Motor neuron (in vitro differentiated cells): ENCODE measurements at regions not wholly inside any gene's neighbourhood (a gene's known extent, or its start where the extent isn't known, plus 50 kb on each side); places are given as distances from the start of the nearest gene placed in this dataset.

Experiments
- ATAC-seq, 8 experiments: fragments of 200-7000 bp; cut with Tn5 transposase; replicated peaks in 6 of 8; 2 replicates each; pipeline ENCODE4 v1.8.0; 2021; ENCODE audit warnings: mild to moderate bottlenecking in 8 of 8, moderate library complexity in 8 of 8
- H3K27ac ChIP-seq, 2 donors: fragments of 250-450 bp; sonication (Bioruptor Pico); 2 replicates each; pipeline ENCODE4 v1.9.0; 2021; ENCODE audit warnings: antibody characterized with exemption in 2 of 2, mild to moderate bottlenecking in 2 of 2, moderate library complexity in 1 of 2
- H3K4me1 ChIP-seq, 2 donors: fragments of 250-450 bp; sonication (Bioruptor Pico); replicated peaks in 1 of 2; 2 replicates each; pipeline ENCODE4 v1.6.1; 2021; ENCODE audit warnings: antibody characterized with exemption in 2 of 2, mild to moderate bottlenecking in 2 of 2, moderate library complexity in 1 of 2
- H3K4me3 ChIP-seq, 5 donors: fragments of 250-450 bp; sonication (Bioruptor Pico); 2 replicates each; pipeline ENCODE4 v1.9.0; 2021; ENCODE audit warnings: antibody characterized with exemption in 5 of 5, mild to moderate bottlenecking in 5 of 5, moderate library complexity in 4 of 5
- WGBS, 10 experiments: fragments of 450-650 bp; shearing (Covaris generic); methylation state at CpG; one replicate each; pipeline ENCODE4 v1.0.0; 2022; 5-methylcytosine and 5-hydroxymethylcytosine counted together
- in situ Hi-C, 9 experiments: fragments of 400-800 bp; cut with MboI; loops; one replicate each; pipeline ENCODE4 v1.15.0; 2021; ENCODE audit warnings: low sequenced_read_pairs in 9 of 9, low pct_unique_long_range_greater_than_20kb in 2 of 9; ENCODE audit not compliant: unreplicated experiment in 9 of 9

- WGBS, 10 experiments: 0 to 100% (median 62%) methylated on average over 1 to 4 of the region's 5 CpGs; no CpG with 5 or more reads in 2 of the 10 experiments
- ATAC-seq: no peak
- Histone ChIP-seq H3K27ac (no peak overlapping the region), H3K4me1 (no peaks in the 10 kb centered on the region), H3K4me3 (no peak overlapping the region)
- in situ Hi-C loops: no loop called here
Observed at GRCh38 chr4:115927382-115927781, 814.0 kb upstream of the NDST4 start.

- WGBS, 10 experiments: 0 to 83% (median 38%) methylated on average over 1 of the region's 1 CpG; no CpG with 5 or more reads in 6 of the 10 experiments
- no peaks in the 10 kb centered on the region for H3K4me1 ChIP-seq
- H3K4me3 ChIP-seq: no peak overlapping the region
- no peak for ATAC-seq
- in situ Hi-C loops: no loop called here
- no peak overlapping the region for H3K27ac ChIP-seq
Observed at GRCh38 chr4:115923152-115923551, 809.7 kb upstream of the NDST4 start.

GRCh38 chr4:115920637-115921036 is 807.2 kb upstream of the NDST4 start:
- H3K4me3 ChIP-seq: no peak overlapping the region
- H3K27ac ChIP-seq: no peak overlapping the region
- H3K4me1 ChIP-seq: no peaks in the 10 kb centered on the region
- WGBS, 10 experiments: 8 to 94% (median 91%) methylated on average over 2 to 14 of the region's 18 CpGs; no CpG with 5 or more reads in 4 of the 10 experiments
- in situ Hi-C loops: no loop called here
- no peak for ATAC-seq

DNA sequence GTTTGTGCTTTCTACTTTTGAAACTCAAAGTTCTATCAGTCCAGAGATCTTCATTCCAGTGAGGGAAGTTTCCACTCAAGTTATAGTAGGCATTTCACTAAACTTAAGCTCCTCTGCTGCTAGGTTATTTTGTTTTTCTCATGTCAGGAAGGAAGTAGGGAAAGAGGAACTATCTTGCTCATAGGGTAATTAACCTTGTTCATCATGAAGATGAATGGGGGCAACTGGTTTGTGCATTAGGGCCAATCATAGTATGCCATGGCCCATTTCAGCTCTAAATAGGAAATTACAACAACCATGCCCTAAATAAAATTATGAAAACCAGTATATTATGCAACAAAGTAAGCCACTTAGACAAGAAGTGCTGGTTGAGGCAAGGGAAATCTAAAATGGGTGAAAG is 804.7 kb upstream of the NDST4 start:
- Histone ChIP-seq H3K4me3 (no peak overlapping the region), H3K27ac (no peak overlapping the region), H3K4me1 (no peaks in the 10 kb centered on the region)
- in situ Hi-C loops: no loop called here
- no peak for ATAC-seq

DNA sequence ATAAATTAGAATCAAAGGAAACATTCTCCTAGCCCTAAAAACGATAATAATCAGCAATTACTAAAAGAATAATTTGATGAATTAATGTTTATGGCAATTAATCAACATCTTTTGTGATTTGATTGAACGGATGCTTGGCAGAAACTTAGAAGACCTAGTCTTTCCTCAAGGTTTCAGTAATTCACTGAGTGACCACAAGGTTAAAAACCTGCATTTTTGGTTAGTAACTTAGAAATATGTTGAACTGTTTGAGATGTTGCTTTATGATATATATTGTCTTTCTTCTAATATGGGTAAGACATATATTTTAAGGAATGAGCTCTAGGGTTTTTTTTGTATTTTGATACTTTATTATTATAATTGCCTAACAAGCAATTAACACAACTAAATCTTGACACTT is 793.0 kb upstream of the NDST4 start:
- WGBS, 10 experiments: 7 to 100% (median 59%) methylated on average over 1 to 2 of the region's 2 CpGs
- H3K27ac ChIP-seq: no peak overlapping the region
- in situ Hi-C loops: no loop called here
- H3K4me1 ChIP-seq: no peaks in the 10 kb centered on the region
- H3K4me3 ChIP-seq: no peak overlapping the region
- no peak for ATAC-seq

- Histone ChIP-seq H3K4me1 (no peaks in the 10 kb centered on the region), H3K27ac (no peak overlapping the region), H3K4me3 (no peak overlapping the region)
- in situ Hi-C loops: no loop called here
- no peak for ATAC-seq
- 40 to 100% (median 100%) methylated on average over 1 of the region's 1 CpG; no CpG with 5 or more reads in 1 of the 10 experiments for WGBS, 10 experiments
Observed at GRCh38 chr4:115883847-115884246, 770.4 kb upstream of the NDST4 start.

GRCh38 chr4:115883231-115883630 is 769.8 kb upstream of the NDST4 start:
- Histone ChIP-seq H3K4me3 (no peak overlapping the region), H3K4me1 (no peaks in the 10 kb centered on the region), H3K27ac (no peak overlapping the region)
- WGBS, 10 experiments: 0 to 100% (median 39%) methylated on average over 1 of the region's 1 CpG; no CpG with 5 or more reads in 2 of the 10 experiments
- no peak for ATAC-seq
- in situ Hi-C loops: no loop called here

DNA sequence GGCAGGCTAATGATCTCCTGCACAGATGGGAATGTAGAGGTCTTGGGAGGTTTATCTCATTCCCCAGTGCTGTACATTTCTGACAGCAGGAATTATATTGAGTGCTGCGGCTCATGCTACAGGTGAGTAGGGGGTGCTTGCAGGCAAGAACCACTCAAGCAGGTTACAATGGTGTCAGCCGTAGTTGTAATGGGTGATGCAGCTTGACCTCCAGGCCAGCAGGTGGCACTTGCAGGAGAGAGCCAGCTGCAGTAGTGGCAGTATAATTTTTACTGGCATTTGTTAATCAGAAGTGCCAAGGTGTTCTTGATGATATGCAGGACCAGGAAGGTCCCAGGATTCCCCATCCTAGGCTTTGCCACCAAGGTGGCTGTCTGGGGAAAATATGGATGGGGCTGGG is 759.6 kb upstream of the NDST4 start:
- WGBS, 10 experiments: 20 to 100% (median 80%) methylated on average over 1 to 2 of the region's 2 CpGs; no CpG with 5 or more reads in 2 of the 10 experiments
- Histone ChIP-seq H3K4me1 (no peaks in the 10 kb centered on the region), H3K27ac (no peak overlapping the region), H3K4me3 (no peak overlapping the region)
- ATAC-seq: no peak
- in situ Hi-C loops: no loop called here

DNA sequence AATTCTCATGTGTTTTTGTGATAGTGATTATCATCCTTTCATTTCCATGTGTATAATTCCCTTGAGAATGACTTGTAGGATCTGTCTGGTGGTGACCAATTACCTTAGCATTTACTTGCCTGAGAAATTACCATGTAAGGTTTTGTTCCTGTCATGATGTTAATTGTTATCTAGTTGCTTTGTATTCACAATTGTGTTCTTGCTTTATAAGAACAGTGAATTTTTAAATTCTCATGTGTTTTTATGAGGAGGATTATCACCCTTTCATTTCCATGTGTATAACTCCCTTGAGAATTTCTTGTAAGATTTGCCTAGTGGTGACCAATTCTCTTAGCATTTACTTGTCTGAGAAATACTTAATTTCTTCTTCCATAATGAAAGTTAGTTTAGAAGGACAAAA is 758.2 kb upstream of the NDST4 start:
- no peak for ATAC-seq
- no peak overlapping the region for H3K27ac ChIP-seq
- no peak overlapping the region for H3K4me3 ChIP-seq
- in situ Hi-C loops: no loop called here
- H3K4me1 ChIP-seq: no peaks in the 10 kb centered on the region

GRCh38 chr4:115866364-115866896 is 753.0 kb upstream of the NDST4 start:
- no peak overlapping the region for H3K4me3 ChIP-seq
- H3K27ac ChIP-seq: no peak overlapping the region
- 0 to 100% (median 80%) methylated on average over 1 to 3 of the region's 3 CpGs; no CpG with 5 or more reads in 1 of the 10 experiments for WGBS, 10 experiments
- H3K4me1 ChIP-seq: no peaks in the 10 kb centered on the region
- ATAC-seq: no peak
- in situ Hi-C loops: no loop called here

DNA sequence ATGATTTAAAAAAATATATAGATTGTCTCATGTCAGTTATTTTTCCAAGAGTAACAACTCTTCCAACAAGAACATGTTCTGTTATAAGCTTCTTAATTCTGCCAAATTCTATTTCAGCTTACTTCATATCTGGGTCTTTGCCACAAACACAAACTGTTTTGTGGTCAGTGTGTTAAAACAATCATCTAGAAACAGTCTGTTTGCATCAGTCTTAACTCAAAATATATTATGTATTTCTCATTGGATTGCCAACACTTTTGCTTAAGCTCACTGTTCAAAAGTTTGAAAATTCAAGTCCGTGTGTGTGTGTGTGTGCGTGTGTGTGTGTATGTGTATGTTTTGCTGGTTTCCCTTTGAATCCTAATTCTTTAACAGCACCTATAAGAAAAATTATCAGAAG is 752.3 kb upstream of the NDST4 start:
- WGBS, 10 experiments: 0 to 54% (median 35%) methylated on average over 1 to 2 of the region's 2 CpGs; no CpG with 5 or more reads in 4 of the 10 experiments
- Histone ChIP-seq H3K4me3 (no peak overlapping the region), H3K27ac (no peak overlapping the region), H3K4me1 (no peaks in the 10 kb centered on the region)
- in situ Hi-C loops: no loop called here
- ATAC-seq: no peak

- 25 to 100% (median 90%) methylated on average over 1 of the region's 1 CpG; no CpG with 5 or more reads in 1 of the 10 experiments for WGBS, 10 experiments
- H3K4me3 ChIP-seq: no peak overlapping the region
- H3K4me1 ChIP-seq: no peaks in the 10 kb centered on the region
- in situ Hi-C loops: no loop called here
- H3K27ac ChIP-seq: no peak overlapping the region
- ATAC-seq: no peak
Observed at GRCh38 chr4:115852767-115853091, 739.3 kb upstream of the NDST4 start.

GRCh38 chr4:115851918-115852766 is 738.7 kb upstream of the NDST4 start:
- no peak overlapping the region for H3K27ac ChIP-seq
- WGBS, 10 experiments: 0 to 100% (median 34%) methylated on average over 1 to 4 of the region's 6 CpGs; no CpG with 5 or more reads in 4 of the 10 experiments
- no peak overlapping the region for H3K4me3 ChIP-seq
- in situ Hi-C loops: no loop called here
- ATAC-seq: peak in 4 of 8 experiments; percentile 60 to 86 (median 69)
- H3K4me1 ChIP-seq: no peaks in the 10 kb centered on the region
